ENCODE measurements at regions not wholly inside any gene's neighbourhood (a gene's known extent, or its start where the extent isn't known, plus 50 kb on each side); places are given as distances from the start of the nearest gene placed in this dataset.

- Histone ChIP-seq H3K4me2 (ENCODE audit: low read depth, low read length) (no peak overlapping the region), H2AFZ (replicated peaks; ENCODE audit: low read length, poor library complexity) (no peak overlapping the region), H4K20me1 (ENCODE audit: insufficient read depth, low read length) (no peaks in the 10 kb centered on the region), H2AK9ac (replicated peaks; ENCODE audit: low read depth, low read length, poor library complexity) (no peak overlapping the region), H2AK5ac (ENCODE audit: low read depth, low read length) (no peak overlapping the region), H2BK5ac (ENCODE audit: low read depth, low read length, poor library complexity, severe bottlenecking) (no peak overlapping the region), H2BK20ac (ENCODE audit: low read depth, low read length) (no peak overlapping the region), H3K9me1 (ENCODE audit: insufficient read depth, low read length) (0 out of 2 replicates have a peak, but pooled peaks cover 3% of the 10 kb centered on the region), H3K9ac (ENCODE audit: low read depth, low read length) (no peak overlapping the region), H3K4ac (ENCODE audit: low read depth, low read length) (no peak overlapping the region), H4K5ac (ENCODE audit: low read depth, low read length) (no peak overlapping the region), H3K18ac (ENCODE audit: low read depth, low read length) (no peak overlapping the region), H3K56ac (ENCODE audit: extremely low read depth, insufficient read depth, low read length) (no peak overlapping the region), H3K27ac (ENCODE audit: insufficient read depth, low read length) (no peak overlapping the region), H4K8ac (ENCODE audit: low read depth in 2 of 2, low read length in 2 of 2) (no peak overlapping the region), H3K27me3 (ENCODE audit: control insufficient read depth, insufficient read depth, low read length) (peaks cover 49% of the 10 kb centered on the region), H4K91ac (ENCODE audit: insufficient read depth, low read depth, low read length) (no peak overlapping the region), H3K4me1 (ENCODE audit: control insufficient read depth, insufficient read depth, low read length) (no peaks in the 10 kb centered on the region), H3K23ac (ENCODE audit: low read depth, low read length) (no peak overlapping the region), H3K14ac (replicated peaks; ENCODE audit: low read depth, low read length) (no peak overlapping the region), H3K36me3 (ENCODE audit: control insufficient read depth, insufficient read depth, low read length) (no peaks in the 10 kb centered on the region), H2BK120ac (ENCODE audit: low read depth, low read length) (no peak overlapping the region), H2BK15ac (ENCODE audit: low read depth, low read length) (no peak overlapping the region), H3K4me3 (ENCODE audit: insufficient read depth, low read depth, low read length) (no peak overlapping the region), H3K79me1 (ENCODE audit: low read depth in 1 of 2, low read length in 2 of 2) (no peaks in the 10 kb centered on the region), H3K9me3 (ENCODE audit: control insufficient read depth, insufficient read depth, low read length) (no peaks in the 10 kb centered on the region)
- intact Hi-C loops (cut with micrococcal nuclease) (no loop called here), in situ Hi-C loops (cut with MboI; ENCODE audit: low sequenced_read_pairs) (no loop called here), dilution Hi-C loops (cut with HindIII; ENCODE audit: low sequenced_read_pairs, unreplicated experiment) (no loop called here)
- CTCF ChIA-PET, result no interaction called here
- BruUV-seq (replicated peaks), result no TSS peak
- ATAC-seq (ENCODE audit: low read depth) (no peak), DNase-seq (no peak)
- no peak for TF ChIP-seq RCOR1 (IDR thresholded peaks at IDR 0.05; ENCODE audit: insufficient replicate concordance, low read length)
- POLR2A ChIA-PET (ENCODE audit: unreplicated experiment), result interaction anchor here (0.6 kb wide), 1 partner anchor 380 kb away, joined by 3 read pairs; no protein-coding TSS in a partner anchor
- 90% methylated on average over 2 of the region's 7 CpGs; no CpG with 5 or more reads in 1 of the 2 experiments for WGBS, 2 experiments (ENCODE audit: extremely low coverage in 2 of 2, insufficient read length in 1 of 2)
Measured at GRCh38 chr7:47185839-47186238, 396.1 kb downstream of the TNS3 start.

All from IMR-90 (cell line).